GM18520 (cell line): ENCODE measurements at regions not wholly inside any gene's neighbourhood (a gene's known extent, or its start where the extent isn't known, plus 50 kb on each side); places are given as distances from the start of the nearest gene placed in this dataset.
"Not testable (repeated sequence)": the region's sequence is repeated elsewhere in the genome, so short reads cannot be mapped to it uniquely, and the experiment has no call there.

Source experiments
- ATAC-seq: cut with Tn5 transposase; IDR thresholded peaks from one replicate; pipeline ENCODE4 v1.9.1; 2021; ENCODE audit not compliant: unreplicated experiment

GRCh38 chr9:91019871-91020270 is 218.3 kb downstream of the SYK start:
- not testable (repeated sequence) for ATAC-seq

DNA sequence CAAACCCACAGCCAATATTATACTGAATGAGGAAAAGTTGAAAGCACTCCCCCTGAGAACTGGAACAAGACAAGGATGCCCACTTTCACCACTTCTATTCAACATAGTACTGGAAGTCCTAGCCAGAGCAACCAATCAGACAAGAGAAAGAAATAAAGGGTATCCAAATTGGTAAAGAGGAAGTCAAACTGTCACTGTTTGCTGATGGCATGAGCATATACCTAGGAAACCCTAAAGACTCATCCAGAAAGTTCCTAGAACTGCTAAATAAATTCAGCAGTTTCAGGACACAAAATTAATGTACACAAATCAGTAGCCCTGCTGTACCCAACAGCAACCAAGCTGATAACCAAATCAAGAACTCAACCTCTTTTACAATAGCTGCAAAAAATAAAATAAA is 220.0 kb downstream of the SYK start:
- not testable (repeated sequence) for ATAC-seq

GRCh38 chr9:91023741-91024140 is 222.1 kb downstream of the SYK start:
- ATAC-seq: no peak

- no peak for ATAC-seq
Measured at GRCh38 chr9:91024841-91025240, 223.2 kb downstream of the SYK start.

DNA sequence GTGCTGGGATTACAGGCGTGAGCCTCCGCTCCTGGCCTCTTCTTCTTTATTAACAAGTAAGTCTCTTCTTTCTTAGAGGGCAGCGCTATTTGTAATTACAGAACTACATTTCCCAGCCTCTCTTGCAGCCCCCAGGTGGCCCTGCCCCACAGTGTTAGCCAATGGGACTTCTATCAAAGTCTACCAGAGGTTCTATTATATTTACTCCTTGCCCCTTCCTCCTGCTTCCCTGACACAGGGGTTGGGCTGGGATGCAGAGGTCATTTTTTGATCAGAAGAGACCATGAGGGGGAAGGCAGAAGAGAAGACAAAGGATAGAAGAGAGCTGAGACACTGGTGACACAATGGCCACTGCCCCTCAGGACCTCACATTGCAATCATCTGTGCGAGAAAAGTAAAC is 224.2 kb downstream of the SYK start:
- no peak for ATAC-seq

GRCh38 chr9:91026266-91026665 is 224.6 kb downstream of the SYK start:
- no peak for ATAC-seq

DNA sequence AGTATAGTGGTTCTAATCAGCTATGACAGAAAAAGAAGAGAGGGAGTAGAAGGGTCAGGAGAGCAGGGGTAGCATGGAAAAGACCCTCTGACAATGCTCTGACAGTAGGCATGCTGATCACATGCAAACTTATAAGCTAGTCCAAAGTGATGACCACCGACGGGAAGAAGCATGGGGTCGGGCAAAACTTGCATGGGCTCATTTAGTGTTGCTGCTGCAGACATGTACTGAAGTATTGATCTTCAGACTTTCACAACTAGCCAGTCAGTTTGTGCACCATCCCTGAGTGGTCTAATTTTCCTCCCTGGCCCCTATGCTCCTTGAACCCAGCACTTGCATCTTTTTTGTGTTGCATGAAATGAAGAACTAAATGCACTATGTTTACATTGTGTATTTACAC is 225.4 kb downstream of the SYK start:
- no peak for ATAC-seq

- ATAC-seq: no peak
Measured at GRCh38 chr9:91028166-91028827, 226.7 kb downstream of the SYK start.

- ATAC-seq: no peak
Measured at GRCh38 chr9:91029650-91030361, 228.2 kb downstream of the SYK start.

GRCh38 chr9:91032121-91032531 is 230.5 kb downstream of the SYK start:
- ATAC-seq: no peak

DNA sequence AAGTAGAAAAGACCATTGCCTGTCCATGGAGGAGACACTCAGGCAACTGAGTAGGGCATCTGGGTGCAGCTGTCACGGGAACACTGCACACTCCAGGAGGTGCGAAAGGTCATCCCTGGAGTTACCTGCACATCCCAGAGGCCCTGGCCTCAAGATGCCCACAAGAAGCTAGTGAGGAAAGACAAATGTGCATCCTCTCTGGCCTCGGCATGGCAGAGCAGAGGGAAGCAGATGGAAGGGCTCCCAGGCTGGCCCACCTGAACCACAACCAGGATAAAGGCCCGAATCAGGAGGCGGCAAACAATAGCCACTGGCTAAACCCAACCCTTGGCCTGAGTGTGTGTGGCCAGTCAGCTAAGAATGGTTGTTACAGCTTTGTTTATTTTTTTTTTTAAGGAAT is 231.7 kb downstream of the SYK start:
- no peak for ATAC-seq

- no peak for ATAC-seq
Measured at GRCh38 chr9:91033797-91034196, 232.2 kb downstream of the SYK start.

DNA sequence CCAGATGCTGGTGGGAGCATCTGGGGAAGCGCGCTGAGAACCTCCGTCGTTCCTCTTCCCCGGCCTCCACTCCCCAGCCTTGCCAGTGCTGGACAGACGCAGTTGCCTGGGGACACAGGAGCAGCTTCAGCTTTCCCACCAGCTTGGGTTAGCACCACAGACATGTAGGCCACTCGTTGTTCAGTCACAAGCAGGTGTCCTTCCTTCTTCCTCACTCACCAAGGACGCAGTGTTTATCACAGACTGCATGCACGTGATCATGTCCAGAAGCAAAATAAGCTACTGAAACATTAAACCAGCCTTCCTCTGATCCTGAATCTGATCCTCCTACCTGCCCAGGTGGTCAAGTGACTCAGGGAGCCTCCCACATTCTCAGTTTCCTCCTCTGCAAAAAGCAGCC is 232.9 kb downstream of the SYK start:
- ATAC-seq: no peak

- ATAC-seq: no peak
Measured at GRCh38 chr9:91034976-91035824, 233.6 kb downstream of the SYK start.

DNA sequence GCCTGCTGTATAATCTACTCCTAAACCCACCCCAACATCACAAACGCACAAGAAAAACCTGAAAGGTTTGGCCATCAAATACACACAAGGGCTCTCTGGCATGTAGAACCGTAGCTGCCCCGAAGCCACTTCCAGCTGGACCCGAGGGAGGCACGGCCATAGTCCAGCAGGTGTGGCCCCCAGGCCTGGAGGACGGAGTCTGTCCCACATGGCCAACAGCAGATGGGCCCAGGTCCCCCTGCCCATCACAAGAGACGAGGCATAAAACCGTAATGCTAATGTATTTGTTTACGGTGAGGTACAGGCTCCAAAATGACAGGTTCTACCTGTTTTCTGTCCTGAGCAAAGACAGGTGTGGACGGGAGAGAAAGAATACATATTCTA is 234.2 kb downstream of the SYK start:
- no peak for ATAC-seq

DNA sequence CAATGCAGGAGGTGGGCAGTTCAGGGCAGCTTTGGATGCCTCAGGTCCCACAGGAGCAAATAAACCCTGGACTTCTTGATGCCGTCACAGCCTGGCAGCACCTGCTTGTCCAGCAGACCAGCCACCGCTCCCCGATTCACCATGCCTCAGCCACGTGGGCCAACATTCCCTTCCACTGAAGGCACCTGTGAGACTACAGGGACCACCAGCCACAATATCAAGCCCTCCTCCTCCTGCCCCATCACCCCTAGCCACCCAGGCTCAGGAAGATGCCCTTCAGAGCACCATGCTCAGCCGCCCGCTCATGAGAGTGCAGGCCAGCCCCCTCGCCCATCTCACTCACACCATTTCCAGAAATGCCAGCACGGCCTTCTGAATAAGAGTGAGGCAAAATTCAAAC is 234.7 kb downstream of the SYK start:
- no peak for ATAC-seq

GRCh38 chr9:91036826-91037510 is 235.3 kb downstream of the SYK start:
- no peak for ATAC-seq

DNA sequence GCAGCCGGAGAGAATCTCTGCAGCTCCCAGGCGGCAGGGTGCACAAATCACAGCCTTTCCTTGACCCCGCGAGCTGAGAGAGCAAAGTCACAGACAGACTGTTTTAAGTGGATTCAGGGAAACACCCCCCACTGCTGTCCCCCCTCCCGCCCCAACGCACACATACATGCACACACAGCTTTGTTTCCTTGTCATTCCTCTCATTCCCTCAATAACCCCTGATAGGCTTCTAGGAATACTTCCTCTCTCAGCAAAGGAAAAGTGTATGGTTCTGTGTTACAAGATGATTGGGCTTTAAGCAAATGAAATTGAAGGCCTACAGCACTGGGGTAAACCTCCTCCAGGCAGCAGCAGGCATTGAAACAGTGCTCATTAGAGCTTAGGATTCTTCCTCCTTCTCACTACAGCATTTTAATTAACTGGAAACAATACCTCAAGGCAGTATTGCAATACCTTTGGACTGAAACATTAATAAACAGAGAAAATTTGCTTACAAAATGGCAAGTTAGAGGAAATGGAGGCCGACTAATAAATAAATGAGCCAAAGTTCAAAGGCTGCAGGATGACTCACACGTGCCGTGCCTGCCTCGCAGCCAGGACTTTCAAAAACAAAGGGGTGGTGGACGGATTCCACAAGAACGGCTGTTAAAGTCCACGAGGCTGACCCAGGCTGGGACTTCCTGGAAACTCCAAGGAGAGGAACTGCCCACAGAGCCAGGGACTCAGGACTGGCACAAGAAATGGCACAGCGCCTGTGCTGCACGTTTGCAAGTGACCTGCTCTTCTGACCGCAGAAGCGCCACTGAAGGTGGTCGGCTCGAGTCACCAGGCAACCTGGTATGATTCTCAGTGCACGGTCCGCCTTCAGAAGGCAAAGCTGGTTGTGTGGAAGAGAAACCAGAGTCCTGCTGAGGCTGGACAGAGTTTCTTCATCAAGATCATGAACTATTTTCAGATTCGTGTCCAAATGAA is 236.2 kb downstream of the SYK start:
- no peak for ATAC-seq

DNA sequence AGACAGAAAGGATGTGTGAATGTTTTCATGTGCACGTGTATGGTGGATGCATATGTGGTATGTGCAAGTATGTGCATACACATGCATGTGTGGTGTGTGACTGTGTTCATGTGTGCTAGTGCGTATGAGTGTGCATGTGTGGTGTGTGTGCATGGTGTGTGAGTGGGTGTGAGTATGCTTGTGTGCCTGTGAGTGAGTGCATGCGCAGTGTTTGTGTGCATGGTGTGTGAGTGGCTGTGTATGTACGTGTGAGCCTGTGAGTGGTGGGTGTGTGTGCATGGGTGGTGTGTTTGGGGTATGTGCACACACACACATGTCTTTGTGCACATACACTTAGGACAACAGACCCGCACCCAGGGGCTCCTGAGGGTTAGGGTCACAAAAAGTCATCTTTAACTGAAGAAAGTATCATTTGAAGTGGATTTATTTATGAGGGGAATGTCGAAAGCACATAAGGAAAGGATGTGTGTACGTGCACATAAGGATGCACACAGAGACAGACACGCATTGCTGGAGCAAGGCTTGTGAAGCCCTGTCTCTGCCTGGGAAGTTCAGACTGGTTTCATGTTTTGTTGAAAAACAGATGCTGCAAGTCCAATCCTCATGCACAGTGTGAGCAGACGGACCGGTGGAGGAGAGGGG is 237.0 kb downstream of the SYK start:
- no peak for ATAC-seq
